ENCODE measurements at regions not wholly inside any gene's neighbourhood (a gene's known extent, or its start where the extent isn't known, plus 50 kb on each side); places are given as distances from the start of the nearest gene placed in this dataset.

GRCh38 chr14:86450085-86450484 lies 920.1 kb downstream of the FLRT2 start:
- TF ChIP-seq CTCF (IDR thresholded peaks at IDR 0.05; ENCODE audit: insufficient read depth, low read depth, low read length) (no peak), EZH2 (IDR thresholded peaks at IDR 0.05; ENCODE audit: insufficient read depth, low read length) (no peak)
